ENCODE measurements at regions not wholly inside any gene's neighbourhood (a gene's known extent, or its start where the extent isn't known, plus 50 kb on each side); places are given as distances from the start of the nearest gene placed in this dataset.

DNA sequence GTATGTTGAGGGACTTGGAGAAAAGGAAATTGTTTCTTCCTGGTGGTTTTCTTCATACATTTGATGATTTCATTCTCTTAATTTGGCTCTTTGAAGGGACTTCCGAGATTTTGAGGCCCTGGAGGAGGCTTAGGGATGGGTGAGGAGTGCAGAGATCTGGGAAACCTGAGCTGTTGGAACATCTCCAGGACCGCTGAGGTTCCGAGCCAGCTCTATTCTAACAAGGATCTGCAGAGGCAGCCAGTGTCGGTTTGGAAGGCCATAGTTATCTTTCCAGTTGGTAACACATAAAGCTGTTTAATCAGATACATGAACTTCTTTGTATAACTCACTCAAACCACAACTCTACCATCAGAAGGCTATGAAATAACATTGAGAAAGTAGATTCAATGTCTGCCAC lies 70.3 kb upstream of the UPP2 start:
- H3K4ac ChIP-seq (replicated peaks; ENCODE audit: insufficient read length, low read depth, low read length): no peak overlapping the region
- no peak overlapping the region for H3K9ac ChIP-seq (replicated peaks in 1 of 4; ENCODE audit: extremely low read depth in 1 of 4, low read depth in 3 of 4, low read length in 3 of 4)
- no peaks in the 10 kb centered on the region for H4K20me1 ChIP-seq (replicated peaks in 1 of 2; ENCODE audit: control insufficient read depth in 1 of 2, insufficient read depth in 2 of 2, low read length in 2 of 2)
- no peak overlapping the region for H3K14ac ChIP-seq (ENCODE audit: insufficient read length)
- no peak overlapping the region for H3K4me3 ChIP-seq (ENCODE audit: extremely low read depth in 1 of 4, insufficient read depth in 2 of 4, low read depth in 3 of 4, low read length in 4 of 4)
- H3K27ac ChIP-seq (ENCODE audit: low read depth, low read length): no peak overlapping the region
- DNase-seq (ENCODE audit: low read depth in 1 of 2, low spot score in 2 of 2) (no peak), FAIRE-seq (no peak)
- no peak overlapping the region for H2BK5ac ChIP-seq (ENCODE audit: low read depth, low read length)
- no peak overlapping the region for H3K4me2 ChIP-seq (ENCODE audit: insufficient read depth in 1 of 2, low read depth in 2 of 2, low read length in 2 of 2)
- H3K79me2 ChIP-seq (ENCODE audit: control insufficient read depth in 1 of 2, insufficient read depth in 2 of 2, low read length in 2 of 2): no peaks in the 10 kb centered on the region
- H3K4me1 ChIP-seq (replicated peaks in 1 of 4; ENCODE audit: control insufficient read depth in 3 of 4, insufficient read depth in 4 of 4, low read length in 3 of 4): no peaks in the 10 kb centered on the region
- no peak overlapping the region for H2BK120ac ChIP-seq (replicated peaks; ENCODE audit: low read depth, low read length)
- no peak overlapping the region for H3K23ac ChIP-seq (ENCODE audit: insufficient read length)
- H4K91ac ChIP-seq (replicated peaks; ENCODE audit: insufficient read length, low read length): no peak overlapping the region
- 94% methylated on average over 4 of the region's 4 CpGs; no CpG with 5 or more reads in 1 of the 2 experiments for WGBS, 2 experiments (ENCODE audit: extremely low coverage in 1 of 2, insufficient coverage in 1 of 2, insufficient read length in 1 of 2, insufficient replicate concordance in 2 of 2, low coverage in 1 of 2, low lambda C conversion rate in 2 of 2, missing lambda C conversion rate in 1 of 2)
- no peak overlapping the region for H2BK15ac ChIP-seq (ENCODE audit: low read length)
- no peak overlapping the region for H3K18ac ChIP-seq (ENCODE audit: extremely low read depth, low read length)
- 0 out of 4 replicates have a peak, but pooled peaks cover 0 to 2% of the 10 kb centered on the region in 2 experiments for H3K9me3 ChIP-seq (ENCODE audit: insufficient read depth in 2 of 2, low read depth in 1 of 2, low read length in 1 of 2)
- ChIA-PET POLR2A (ENCODE audit: partially characterized antibody) (no interaction called here), CTCF (ENCODE audit: partially characterized antibody) (interaction anchor here (0.9 to 7.5 kb wide), 8 partner anchors 7 to 724 kb away, joined by 3 to 89 read pairs (median 5); no protein-coding TSS in a partner anchor)
- H2AK5ac ChIP-seq (ENCODE audit: low read depth, low read length): no peak overlapping the region
- no peak overlapping the region for H2BK12ac ChIP-seq (ENCODE audit: low read depth, low read length)
- no peak overlapping the region for H4K5ac ChIP-seq (ENCODE audit: insufficient read length, low read depth, low read length)
- no peaks in the 10 kb centered on the region for H3K36me3 ChIP-seq (ENCODE audit: control insufficient read depth in 2 of 4, insufficient read depth in 4 of 4, low read length in 3 of 4)
- no peaks in the 10 kb centered on the region for H3K27me3 ChIP-seq (replicated peaks in 1 of 4; ENCODE audit: control insufficient read depth in 3 of 4, extremely low read depth in 1 of 4, insufficient read depth in 3 of 4, low read length in 3 of 4)
- no peaks in the 10 kb centered on the region for H3K23me2 ChIP-seq (ENCODE audit: low read depth, low read length)
- H3K56ac ChIP-seq (replicated peaks; ENCODE audit: insufficient read length, low read depth, low read length): no peak overlapping the region
- no peak overlapping the region for H2AFZ ChIP-seq (ENCODE audit: low read length)
- no peak overlapping the region for H2BK20ac ChIP-seq (ENCODE audit: low read length)
- H4K8ac ChIP-seq (ENCODE audit: extremely low read depth, insufficient read depth, low read length): no peak overlapping the region
- no peaks in the 10 kb centered on the region for H3K79me1 ChIP-seq (ENCODE audit: low read depth, low read length)
- TF ChIP-seq, protein P1, sequence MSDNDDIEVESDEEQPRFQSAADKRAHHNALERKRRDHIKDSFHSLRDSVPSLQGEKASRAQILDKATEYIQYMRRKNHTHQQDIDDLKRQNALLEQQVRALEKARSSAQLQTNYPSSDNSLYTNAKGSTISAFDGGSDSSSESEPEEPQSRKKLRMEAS (IDR thresholded peaks at IDR 0.05): no peak
- TF ChIP-seq GTF2F1 (IDR thresholded peaks at IDR 0.05; ENCODE audit: borderline replicate concordance, low read depth, low read length) (no peak), CTBP2 (IDR thresholded peaks at IDR 0.05; ENCODE audit: borderline replicate concordance, insufficient read depth, insufficient read length, low read length) (no peak), GABPA (IDR thresholded peaks at IDR 0.05; ENCODE audit: borderline replicate concordance, insufficient read depth, low read length) (no peak), FOSL1 (IDR thresholded peaks at IDR 0.05; ENCODE audit: insufficient read depth, low read depth, low read length) (no peak), CBX8 (IDR thresholded peaks at IDR 0.05; ENCODE audit: borderline replicate concordance, low read depth, low read length) (no peak), SAP30 (IDR thresholded peaks at IDR 0.05; ENCODE audit: insufficient read depth, insufficient replicate concordance, low read length) (no peak), JUND (IDR thresholded peaks at IDR 0.05; ENCODE audit: low read length) (no peak), ZNF274 (IDR thresholded peaks at IDR 0.05; ENCODE audit: borderline replicate concordance, extremely low read depth, low read length) (no peak), BACH1 (IDR thresholded peaks at IDR 0.05; ENCODE audit: low read length) (no peak), KDM4A (IDR thresholded peaks at IDR 0.05; ENCODE audit: low read depth, low read length, severe bottlenecking) (no peak), RFX5 (IDR thresholded peaks at IDR 0.05; ENCODE audit: borderline replicate concordance, low read depth, low read length) (no peak), KDM5A (IDR thresholded peaks at IDR 0.05; ENCODE audit: low read length) (no peak), KDM1A (IDR thresholded peaks at IDR 0.05; ENCODE audit: borderline replicate concordance, low read length) (no peak), BCL11A (IDR thresholded peaks at IDR 0.05; ENCODE audit: low read depth in 2 of 2, low read length in 2 of 2) (no peak)

All from H1 (cell line).